HepG2 (cell line): ENCODE measurements at regions not wholly inside any gene's neighbourhood (a gene's known extent, or its start where the extent isn't known, plus 50 kb on each side); places are given as distances from the start of the nearest gene placed in this dataset.

ENCODE experiments used
- ATAC-seq: fragments of 200-7000 bp; cut with Tn5 transposase; 3 replicates; pipeline ENCODE4 v1.9.1; 2020; ENCODE audit warnings: mild to moderate bottlenecking, moderate library complexity
- BruUV-seq: library from RNA; stranded (reverse); fragments of 400-500 nt; replicated peaks from 2 replicates; lab custom pipeline; 2021; lab: Mats Ljungman, UMichigan
- CTCF ChIA-PET: fragments of 300-600 bp; formaldehyde crosslinking; extraction: SDS; loops from one replicate; lab custom pipeline; 2021; ENCODE audit warnings: low total read pairs, inconsistent platforms, low intra/inter-chr PET ratio; lab: Yijun Ruan, JAX
- POLR2A ChIA-PET: fragments of 350-600 bp; sonication (Branson Sonifier 250); formaldehyde crosslinking; loops from one replicate; lab custom pipeline; 2020; ENCODE audit warnings: antibody characterized with exemption, inconsistent platforms; lab: Yijun Ruan, JAX
- DNase-seq: peaks from one replicate; pipeline ENCODE4 v3.0.0-alpha.2; 2015; ENCODE audit warnings: low spot score
- FAIRE-seq: peaks from 3 replicates; lab custom pipeline; 2011; peaks lifted over from hg19 to GRCh38; lab: Jason Lieb, UNC
- H2AFZ ChIP-seq: one replicate; pipeline ENCODE4 v1.6.1; 2011; ENCODE audit warnings: low read length, inconsistent platforms
- H3K27ac ChIP-seq: fragments of 300-600 bp; 3 replicates; pipeline ENCODE4 v1.8.0; 2011; ENCODE audit warnings: mixed run types, mild to moderate bottlenecking, mixed read lengths, low read length, inconsistent platforms; ENCODE audit not compliant: insufficient read depth; ENCODE audit errors: extremely low read length
- H3K27me3 ChIP-seq, 2 experiments: fragments of 200-600 bp in 1 of 2; 2 replicates in 1 of 2; 3 replicates in 1 of 2; pipeline versions ENCODE4 v1.6.0 to v1.8.0; 2011; ENCODE audit warnings: low read length in 2 of 2, mild to moderate bottlenecking in 2 of 2, moderate library complexity in 2 of 2, inconsistent platforms in 1 of 2; ENCODE audit not compliant: insufficient read depth in 2 of 2, control insufficient read depth in 1 of 2
- H3K36me3 ChIP-seq, 2 experiments: fragments of 200-600 bp in 1 of 2; replicated peaks in 1 of 2; 2 replicates in 1 of 2; 3 replicates in 1 of 2; pipeline versions ENCODE4 v1.5.1 to v1.8.0; 2011; ENCODE audit warnings: low read length in 2 of 2, inconsistent platforms in 1 of 2; ENCODE audit not compliant: insufficient read depth in 2 of 2, control insufficient read depth in 1 of 2
- H3K4me1 ChIP-seq: 2 replicates; pipeline ENCODE4 v1.5.1; 2012; ENCODE audit warnings: low read length, inconsistent platforms; ENCODE audit not compliant: insufficient read depth
- H3K4me2 ChIP-seq: 2 replicates; pipeline ENCODE4 v1.6.0; 2011; ENCODE audit warnings: low read depth, low read length, inconsistent platforms
- H3K4me3 ChIP-seq, 3 experiments: fragments of 200-600 bp in 1 of 3; sonication (generic), shearing (Covaris generic) in 1 of 3; replicated peaks in 1 of 3; 2 replicates each; pipeline ENCODE4 v1.5.1; 2011 to 2016; ENCODE audit warnings: low read length in 3 of 3, inconsistent platforms in 2 of 3, low read depth in 2 of 3, mild to moderate bottlenecking in 2 of 3, control low read depth in 1 of 3, mixed read lengths in 1 of 3; ENCODE audit not compliant: insufficient read depth in 1 of 3
- H3K79me2 ChIP-seq: one replicate; pipeline ENCODE4 v1.6.1; 2011; ENCODE audit warnings: low read length, inconsistent platforms; ENCODE audit not compliant: insufficient read depth
- H3K9ac ChIP-seq: 2 replicates; pipeline ENCODE4 v1.6.0; 2011; ENCODE audit warnings: mild to moderate bottlenecking, low read depth, low read length, inconsistent platforms; ENCODE audit not compliant: insufficient read depth
- H3K9me3 ChIP-seq: 2 replicates; pipeline ENCODE4 v1.5.1; 2012; ENCODE audit warnings: mild to moderate bottlenecking, low read length
- H4K20me1 ChIP-seq: 2 replicates; pipeline ENCODE4 v1.6.0; 2011; ENCODE audit warnings: inconsistent platforms, mild to moderate bottlenecking, low read length, moderate library complexity; ENCODE audit not compliant: insufficient read depth
- ARNTL ChIP-seq: sonication (generic); formaldehyde crosslinking; IDR thresholded peaks from 2 replicates; pipeline ENCODE4 v1.4.0; 2020; ENCODE audit warnings: mild to moderate bottlenecking, missing genetic modification reagents
- ETV6 ChIP-seq: sonication (generic); formaldehyde crosslinking; conservative IDR thresholded peaks from 2 replicates; pipeline ENCODE4 v1.4.0; 2020; ENCODE audit warnings: missing genetic modification reagents
- GTF2F1 ChIP-seq: fragments of 150-350 bp; IDR thresholded peaks from 2 replicates; pipeline ENCODE4 v1.6.1; 2014; ENCODE audit warnings: low read length
- HNF4G ChIP-seq, 2 experiments: sonication (generic) in 1 of 2; formaldehyde crosslinking in 1 of 2; IDR thresholded peaks; 2 replicates each; pipeline versions ENCODE4 v1.4.0 to v1.6.1; 2011 to 2020; ENCODE audit warnings: borderline replicate concordance in 2 of 2, low read depth in 2 of 2, mild to moderate bottlenecking in 2 of 2, low read length in 1 of 2, missing genetic modification reagents in 1 of 2, moderate library complexity in 1 of 2
- JUND ChIP-seq: sonication (generic); formaldehyde crosslinking; IDR thresholded peaks from 2 replicates; pipeline ENCODE4 v1.8.0; 2022; ENCODE audit warnings: mild to moderate bottlenecking, missing genetic modification reagents
- MEIS1 ChIP-seq: sonication (generic); formaldehyde crosslinking; IDR thresholded peaks from 2 replicates; pipeline ENCODE4 v1.9.0; 2021; ENCODE audit warnings: mild to moderate bottlenecking, missing genetic modification reagents, moderate library complexity, borderline replicate concordance
- NFRKB ChIP-seq: fragments of 450-650 bp; IDR thresholded peaks from 2 replicates; pipeline ENCODE4 v1.6.1; 2017
- RFXANK ChIP-seq: IDR thresholded peaks from 2 replicates; pipeline ENCODE4 v1.6.1; 2016
- ZNF136 ChIP-seq: sonication (generic); formaldehyde crosslinking; IDR thresholded peaks from 2 replicates; pipeline ENCODE4 v1.8.1; 2022; ENCODE audit warnings: low read depth, mild to moderate bottlenecking, moderate library complexity, missing genetic modification reagents
- ZNF589 ChIP-seq: sonication (generic); formaldehyde crosslinking; conservative IDR thresholded peaks from 2 replicates; pipeline ENCODE4 v1.8.0; 2022; ENCODE audit warnings: mild to moderate bottlenecking, moderate library complexity, missing genetic modification reagents
- ZNF614 ChIP-seq: IDR thresholded peaks from 2 replicates; pipeline ENCODE4 v1.6.1; 2018; ENCODE audit warnings: missing biosample characterization, missing genetic modification reagents, inconsistent platforms, borderline replicate concordance
- ZNF703 ChIP-seq: sonication (generic); formaldehyde crosslinking; IDR thresholded peaks from 2 replicates; pipeline ENCODE4 v1.5.1; 2020; ENCODE audit warnings: missing genetic modification reagents, mild to moderate bottlenecking, moderate library complexity, borderline replicate concordance
- WGBS: methylation state at CpG from one replicate; pipeline ENCODE4 v1.1.6; 2017; ENCODE audit warnings: low lambda C conversion rate; 5-methylcytosine and 5-hydroxymethylcytosine counted together
- in situ Hi-C: cut with HindIII; loops from 2 replicates; pipeline ENCODE4 v1.10.0; 2017; ENCODE audit warnings: low pct_unique_long_range_greater_than_20kb; ENCODE audit not compliant: extremely low pct_ligation_motif_present
- intact Hi-C: fragments of 100-400 bp; cut with micrococcal nuclease; formaldehyde crosslinking; loops from one replicate; pipeline ENCODE4 v1.10.0; 2022; ENCODE audit not compliant: unreplicated experiment
- TF ChIP-seq, protein P1 (sequence below): sonication (generic); formaldehyde crosslinking; IDR thresholded peaks from 2 replicates; pipeline ENCODE4 v1.4.0; 2020; ENCODE audit warnings: missing genetic modification reagents
- TF ChIP-seq, protein P2 (sequence below): sonication (generic); formaldehyde crosslinking; IDR thresholded peaks from 2 replicates; pipeline ENCODE4 v1.8.0; 2022; ENCODE audit warnings: missing genetic modification reagents, mild to moderate bottlenecking, inconsistent platforms, borderline replicate concordance

DNA sequence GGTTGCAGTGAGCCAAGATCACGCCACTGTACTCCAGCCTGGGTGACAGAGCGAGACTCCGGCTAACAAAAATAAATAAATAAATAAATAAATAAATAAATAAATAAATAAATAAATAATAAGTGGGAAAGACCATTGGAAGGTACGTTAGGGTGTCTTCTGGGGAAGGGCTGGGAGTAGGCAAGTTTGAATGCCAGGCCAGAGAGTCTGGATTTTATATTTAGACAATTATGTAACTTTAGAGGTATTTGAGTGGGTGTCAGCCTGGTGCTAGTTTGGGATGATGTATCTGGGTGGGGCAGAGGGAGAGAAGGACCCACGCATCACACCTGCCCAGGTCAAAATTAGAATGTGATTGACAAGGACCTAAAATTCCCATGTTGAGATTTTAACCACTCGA, 73.1 kb upstream of the PRNP start:
- CTCF ChIA-PET = interaction anchor here (13.1 kb wide), 1 partner anchor 108 kb away, joined by 210 read pairs; the partner anchor contains the start of gene PRND
- no peak for TF ChIP-seq GTF2F1
- no peak for TF ChIP-seq JUND (CRISPR knock-in tag)
- TF ChIP-seq ZNF589 (CRISPR knock-in tag) = no peak
- no peak for TF ChIP-seq MEIS1
- TF ChIP-seq, protein P1, sequence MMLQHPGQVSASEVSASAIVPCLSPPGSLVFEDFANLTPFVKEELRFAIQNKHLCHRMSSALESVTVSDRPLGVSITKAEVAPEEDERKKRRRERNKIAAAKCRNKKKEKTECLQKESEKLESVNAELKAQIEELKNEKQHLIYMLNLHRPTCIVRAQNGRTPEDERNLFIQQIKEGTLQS (CRISPR knock-in tag) = no peak
- TF ChIP-seq RFXANK (CRISPR knock-in tag) = no peak
- no peak for TF ChIP-seq ETV6 (CRISPR knock-in tag)
- TF ChIP-seq, protein P2, sequence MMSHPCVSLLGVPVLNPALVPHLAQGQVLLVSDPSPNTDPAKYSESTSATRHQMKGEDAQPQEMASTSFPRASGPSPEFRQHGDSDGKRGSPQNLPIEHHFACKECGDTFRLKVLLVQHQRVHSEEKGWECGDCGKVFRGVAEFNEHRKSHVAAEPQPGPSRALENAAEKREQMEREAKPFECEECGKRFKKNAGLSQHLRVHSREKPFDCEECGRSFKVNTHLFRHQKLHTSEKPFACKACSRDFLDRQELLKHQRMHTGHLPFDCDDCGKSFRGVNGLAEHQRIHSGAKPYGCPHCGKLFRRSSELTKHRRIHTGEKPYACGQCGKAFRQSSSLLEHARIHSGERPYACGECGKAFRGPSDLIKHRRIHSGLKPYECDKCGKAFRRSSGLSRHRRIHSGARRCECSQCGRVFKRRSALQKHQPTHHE = no peak
- TF ChIP-seq ZNF703 (CRISPR knock-in tag) = no peak
- no peak for TF ChIP-seq ZNF614 (CRISPR knock-in tag)
- no peak for TF ChIP-seq ZNF136
- TF ChIP-seq HNF4G (IDR thresholded peaks at IDR 0.05; ENCODE audit: borderline replicate concordance, low read depth, low read length) = no peak
- TF ChIP-seq HNF4G (CRISPR knock-in tag; IDR thresholded peaks at IDR 0.05; ENCODE audit: borderline replicate concordance, low read depth) = no peak
- TF ChIP-seq NFRKB = no peak
- TF ChIP-seq ARNTL (CRISPR knock-in tag) = no peak
- TF ChIP-seq, all 625 proteins: peak for 0
- intact Hi-C loops = no loop called here

More for the DNA sequence above, 73.1 kb upstream of the PRNP start:
- Histone ChIP-seq H3K9ac (no peak overlapping the region), H3K4me1 (no peaks in the 10 kb centered on the region), H4K20me1 (no peaks in the 10 kb centered on the region), H3K27me3 (peaks cover 6 to 40% of the 10 kb centered on the region in 2 experiments; a peak in 4 of 5 replicates), H3K9me3 (no peaks in the 10 kb centered on the region), H3K4me3 (no peak overlapping the region), H3K79me2 (no peaks in the 10 kb centered on the region), H3K4me2 (no peak overlapping the region), H2AFZ (no peak overlapping the region), H3K36me3 (no peaks in the 10 kb centered on the region), H3K27ac (no peak overlapping the region)
- BruUV-seq = no TSS peak
- 67% methylated on average over 6 of the region's 6 CpGs for WGBS
- no peak for DNase-seq
- ATAC-seq = no peak
- no peak for FAIRE-seq
- POLR2A ChIA-PET = interaction anchor here (1.0 kb wide), 1 partner anchor 107 kb away, joined by 3 read pairs; no protein-coding TSS in a partner anchor
- in situ Hi-C loops = no loop called here
